KMS-11 (cell line): ENCODE measurements at regions not wholly inside any gene's neighbourhood (a gene's known extent, or its start where the extent isn't known, plus 50 kb on each side); places are given as distances from the start of the nearest gene placed in this dataset.

Experiments
- H2AFZ ChIP-seq: fragments of 200-600 bp; sonication (generic); 2 replicates; pipeline ENCODE4 v1.6.1; 2016; ENCODE audit warnings: antibody characterized with exemption, mixed run types, low read depth
- H3K27ac ChIP-seq: fragments of 200-600 bp; sonication (generic); 2 replicates; pipeline ENCODE4 v1.6.1; 2016; ENCODE audit warnings: mild to moderate bottlenecking, mixed run types
- H3K27me3 ChIP-seq: fragments of 200-600 bp; sonication (generic); 2 replicates; pipeline ENCODE4 v1.6.1; 2017; ENCODE audit warnings: mild to moderate bottlenecking, low read depth, mixed run types, moderate library complexity; ENCODE audit not compliant: insufficient read depth
- H3K36me3 ChIP-seq: fragments of 200-600 bp; sonication (generic); 2 replicates; pipeline ENCODE4 v1.6.1; 2017; ENCODE audit warnings: mild to moderate bottlenecking, mixed run types; ENCODE audit not compliant: insufficient read depth
- H3K4me1 ChIP-seq: fragments of 200-600 bp; sonication (generic); 2 replicates; pipeline ENCODE4 v1.6.1; 2016; ENCODE audit warnings: mild to moderate bottlenecking, low read depth, mixed run types; ENCODE audit not compliant: poor library complexity, severe bottlenecking
- H3K4me2 ChIP-seq: fragments of 200-600 bp; sonication (generic); 2 replicates; pipeline ENCODE4 v1.7.0; 2016; ENCODE audit warnings: mild to moderate bottlenecking, mixed run types
- H3K4me3 ChIP-seq: fragments of 200-600 bp; sonication (generic); IDR thresholded peaks from 2 replicates; pipeline ENCODE4 v1.6.1; 2017; ENCODE audit warnings: low read depth, low read length, mixed read lengths; ENCODE audit not compliant: insufficient read depth
- H3K79me2 ChIP-seq: fragments of 200-600 bp; sonication (generic); 2 replicates; pipeline ENCODE4 v1.6.1; 2016; ENCODE audit warnings: low read depth, mixed run types; ENCODE audit not compliant: insufficient read depth
- H3K9ac ChIP-seq: fragments of 200-600 bp; sonication (generic); 2 replicates; pipeline ENCODE4 v1.6.1; 2016; ENCODE audit warnings: mild to moderate bottlenecking, mixed run types
- H4K20me1 ChIP-seq: fragments of 200-600 bp; sonication (generic); 2 replicates; pipeline ENCODE4 v1.6.1; 2016; ENCODE audit warnings: mild to moderate bottlenecking, mixed run types; ENCODE audit not compliant: insufficient read depth
- CTCF ChIP-seq: fragments of 200-600 bp; sonication (generic); conservative IDR thresholded peaks from 2 replicates; pipeline ENCODE4 v1.6.1; 2017; ENCODE audit warnings: low read depth, mild to moderate bottlenecking, antibody characterized with exemption, low read length, moderate library complexity, mixed read lengths

GRCh38 chr2:57758686-57759085 is 287.9 kb upstream of the VRK2 start:
- no peak for TF ChIP-seq CTCF
- Histone ChIP-seq H3K4me3 (no peak overlapping the region), H3K27me3 (no peaks in the 10 kb centered on the region), H3K27ac (no peak overlapping the region), H3K79me2 (no peaks in the 10 kb centered on the region), H3K36me3 (no peaks in the 10 kb centered on the region), H3K4me1 (peaks cover 12% of the 10 kb centered on the region), H4K20me1 (no peaks in the 10 kb centered on the region), H2AFZ (no peak overlapping the region), H3K4me2 (no peak overlapping the region), H3K9ac (no peak overlapping the region)

- H3K4me1 ChIP-seq, result peaks cover 12% of the 10 kb centered on the region
- H3K4me2 ChIP-seq, result no peak overlapping the region
- H3K27me3 ChIP-seq, result no peaks in the 10 kb centered on the region
- TF ChIP-seq CTCF, result no peak
- no peaks in the 10 kb centered on the region for H3K36me3 ChIP-seq
- H2AFZ ChIP-seq, result no peak overlapping the region
- H3K9ac ChIP-seq, result no peak overlapping the region
- H3K79me2 ChIP-seq, result no peaks in the 10 kb centered on the region
- no peak overlapping the region for H3K27ac ChIP-seq
- H4K20me1 ChIP-seq, result no peaks in the 10 kb centered on the region
- no peak overlapping the region for H3K4me3 ChIP-seq
These were observed 287.5 kb upstream of the VRK2 start for GRCh38 chr2:57759131-57759530.

GRCh38 chr2:57759822-57760300 is 286.7 kb upstream of the VRK2 start:
- H3K36me3 ChIP-seq, result no peaks in the 10 kb centered on the region

GRCh38 chr2:57760381-57760801 is 286.2 kb upstream of the VRK2 start:
- Histone ChIP-seq H3K79me2 (no peaks in the 10 kb centered on the region), H2AFZ (peak overlapping the region; percentile 96), H3K4me1 (peaks cover 12% of the 10 kb centered on the region), H3K36me3 (no peaks in the 10 kb centered on the region), H3K27ac (no peak overlapping the region), H3K4me3 (no peak overlapping the region), H3K4me2 (peak overlapping the region; percentile 88), H3K27me3 (no peaks in the 10 kb centered on the region), H4K20me1 (no peaks in the 10 kb centered on the region), H3K9ac (peak overlapping the region; percentile 37; the same call in 1 of the 2 replicates)
- no peak for TF ChIP-seq CTCF

More at GRCh38 chr2:57759822-57760300, 286.7 kb upstream of the VRK2 start:
- H3K4me3 ChIP-seq, result no peak overlapping the region
- H3K9ac ChIP-seq, result peak overlapping the region; percentile 37; the same call in 1 of the 2 replicates
- H3K27ac ChIP-seq, result no peak overlapping the region
- H3K27me3 ChIP-seq, result no peaks in the 10 kb centered on the region
- peak overlapping the region; percentile 96 for H2AFZ ChIP-seq
- H4K20me1 ChIP-seq, result no peaks in the 10 kb centered on the region
- TF ChIP-seq CTCF, result peak; percentile 91
- peaks cover 12% of the 10 kb centered on the region for H3K4me1 ChIP-seq
- no peaks in the 10 kb centered on the region for H3K79me2 ChIP-seq
- peak overlapping the region; percentile 88 for H3K4me2 ChIP-seq
